CD14-positive monocyte (primary cell): ENCODE measurements at regions not wholly inside any gene's neighbourhood (a gene's known extent, or its start where the extent isn't known, plus 50 kb on each side); places are given as distances from the start of the nearest gene placed in this dataset.

Source experiments
- DNase-seq, 3 donors: peaks; one replicate each; pipeline ENCODE4 v3.0.0-alpha.2; 2011 to 2022
- H2AFZ ChIP-seq: 2 replicates; pipeline ENCODE4 v1.6.0; 2012; ENCODE audit warnings: mild to moderate bottlenecking, low read depth, low read length, inconsistent platforms; ENCODE audit not compliant: insufficient read depth, poor library complexity, severe bottlenecking
- H3K27ac ChIP-seq, 2 donors: 1 replicate in 1 of 2; 2 replicates in 1 of 2; pipeline ENCODE4 v1.5.1; 2012 to 2013; ENCODE audit warnings: low read length in 2 of 2, control low read depth in 1 of 2, inconsistent platforms in 1 of 2, low read depth in 1 of 2, mild to moderate bottlenecking in 1 of 2
- H3K27me3 ChIP-seq, 2 donors: one replicate each; pipeline versions ENCODE4 v1.6.0 to v1.6.1; 2011 to 2013; ENCODE audit warnings: low read length in 2 of 2; ENCODE audit not compliant: control insufficient read depth in 2 of 2, insufficient read depth in 2 of 2
- H3K36me3 ChIP-seq, 2 donors: replicated peaks in 1 of 2; 1 replicate in 1 of 2; 2 replicates in 1 of 2; pipeline versions ENCODE4 v1.5.1 to v1.6.1; 2012 to 2013; ENCODE audit warnings: low read length in 2 of 2, control low read depth in 1 of 2, inconsistent platforms in 1 of 2, mild to moderate bottlenecking in 1 of 2; ENCODE audit not compliant: insufficient read depth in 2 of 2, control insufficient read depth in 1 of 2
- H3K4me1 ChIP-seq, 2 donors: 1 replicate in 1 of 2; 2 replicates in 1 of 2; pipeline versions ENCODE4 v1.5.1 to v1.6.1; 2012 to 2013; ENCODE audit warnings: low read length in 2 of 2, control low read depth in 1 of 2, inconsistent platforms in 1 of 2, mild to moderate bottlenecking in 1 of 2, moderate library complexity in 1 of 2; ENCODE audit not compliant: insufficient read depth in 2 of 2, control insufficient read depth in 1 of 2
- H3K4me2 ChIP-seq: replicated peaks from 2 replicates; pipeline ENCODE3; 2012; ENCODE audit warnings: low read length, moderate library complexity, mild to moderate bottlenecking; ENCODE audit not compliant: poor library complexity, severe bottlenecking; ENCODE audit errors: extremely low read depth
- H3K4me3 ChIP-seq, 3 experiments: fragments of 200-600 bp in 1 of 3; sonication (generic) in 1 of 3; replicated peaks in 1 of 3; 1 replicate in 2 of 3; 2 replicates in 1 of 3; pipeline ENCODE4 v1.5.1; 2011 to 2013; ENCODE audit warnings: low read length in 3 of 3, mild to moderate bottlenecking in 3 of 3, control low read depth in 2 of 3, low read depth in 2 of 3, inconsistent platforms in 1 of 3, moderate library complexity in 1 of 3
- H3K79me2 ChIP-seq: 2 replicates; pipeline ENCODE4 v1.6.0; 2012; ENCODE audit warnings: mild to moderate bottlenecking, control low read depth, inconsistent platforms, low read length, moderate library complexity; ENCODE audit not compliant: insufficient read depth
- H3K9ac ChIP-seq: 2 replicates; pipeline ENCODE4 v1.6.0; 2017; ENCODE audit warnings: low read length, mild to moderate bottlenecking; ENCODE audit not compliant: insufficient read depth, poor library complexity, severe bottlenecking
- H3K9me3 ChIP-seq, 2 donors: replicated peaks in 1 of 2; 1 replicate in 1 of 2; 2 replicates in 1 of 2; pipeline versions ENCODE4 v1.5.1 to v1.6.1; 2012 to 2013; ENCODE audit warnings: low read length in 2 of 2, control low read depth in 1 of 2; ENCODE audit not compliant: control insufficient read depth in 1 of 2, insufficient read depth in 1 of 2
- H4K20me1 ChIP-seq: 2 replicates; pipeline ENCODE4 v1.6.0; 2012; ENCODE audit warnings: mild to moderate bottlenecking, low read length, control low read depth, moderate library complexity; ENCODE audit not compliant: insufficient read depth
- H3K27ac Mint-ChIP-seq, 7 donors: one replicate each; pipeline ENCODE4 v1.8.0; 2020; ENCODE audit warnings: mild to moderate bottlenecking in 7 of 7, mixed read lengths in 7 of 7, moderate library complexity in 6 of 7, inconsistent platforms in 2 of 7
- H3K27me3 Mint-ChIP-seq, 3 donors: one replicate each; pipeline ENCODE4 v1.8.0; 2021 to 2022; ENCODE audit warnings: low read depth in 3 of 3, mild to moderate bottlenecking in 3 of 3, mixed read lengths in 3 of 3, moderate library complexity in 3 of 3, inconsistent platforms in 1 of 3
- H3K36me3 Mint-ChIP-seq, 2 donors: one replicate each; pipeline ENCODE4 v1.8.0; 2020; ENCODE audit warnings: mixed read lengths in 2 of 2, inconsistent platforms in 1 of 2, mild to moderate bottlenecking in 1 of 2
- H3K4me1 Mint-ChIP-seq: one replicate; pipeline ENCODE4 v1.8.0; 2020; ENCODE audit warnings: mild to moderate bottlenecking, mixed read lengths
- H3K4me3 Mint-ChIP-seq, 2 donors: one replicate each; pipeline ENCODE4 v1.8.0; 2020; ENCODE audit warnings: mild to moderate bottlenecking in 2 of 2, mixed read lengths in 2 of 2, moderate library complexity in 1 of 2
- H3K9me3 Mint-ChIP-seq, 7 donors: one replicate each; pipeline ENCODE4 v1.8.0; 2020 to 2022; ENCODE audit warnings: mixed read lengths in 7 of 7, mild to moderate bottlenecking in 6 of 7, moderate library complexity in 6 of 7, inconsistent platforms in 2 of 7
- CTCF ChIP-seq: fragments of 200-600 bp; IDR thresholded peaks from one replicate; pipeline ENCODE4 v1.8.0; 2022; ENCODE audit warnings: antibody characterized with exemption, mild to moderate bottlenecking
- WGBS: methylation state at CpG from one replicate; pipeline ENCODE4 v1.1.5; 2013; ENCODE audit warnings: missing lambda C conversion rate; ENCODE audit not compliant: insufficient coverage; 5-methylcytosine and 5-hydroxymethylcytosine counted together
- intact Hi-C, 2 donors: fragments of 100-400 bp; cut with micrococcal nuclease; formaldehyde crosslinking; loops; one replicate each; pipeline versions ENCODE4 v1.15.0 to v1.15.1; 2023

GRCh38 chr13:57932061-57932460, 300.5 kb downstream of the PCDH17 start:
- Mint-ChIP-seq H3K4me3 (no peak overlapping the region), H3K27me3 (no peaks in the 10 kb centered on the region), H3K36me3 (no peaks in the 10 kb centered on the region), H3K9me3 (peaks cover 0 to 2% (median 0%) of the 10 kb centered on the region in 7 donors), H3K4me1 (no peaks in the 10 kb centered on the region), H3K27ac (no peak overlapping the region)
- Histone ChIP-seq H3K4me2 (no peak overlapping the region), H3K79me2 (no peaks in the 10 kb centered on the region), H3K27me3 (no peaks in the 10 kb centered on the region), H3K27ac (no peak overlapping the region), H3K4me3 (no peak overlapping the region), H3K4me1 (no peaks in the 10 kb centered on the region), H3K9me3 (no peaks in the 10 kb centered on the region), H4K20me1 (no peaks in the 10 kb centered on the region), H2AFZ (no peak overlapping the region), H3K36me3 (no peaks in the 10 kb centered on the region), H3K9ac (no peak overlapping the region)
- 80% methylated on average over 1 of the region's 1 CpG for WGBS
- intact Hi-C loops, result no loop called here
- DNase-seq, result no peak
- TF ChIP-seq CTCF, result no peak

GRCh38 chr13:57933606-57934005, 302.1 kb downstream of the PCDH17 start:
- Mint-ChIP-seq H3K27me3 (no peaks in the 10 kb centered on the region), H3K27ac (no peak overlapping the region), H3K4me3 (no peak overlapping the region), H3K9me3 (peaks cover 0 to 2% (median 0%) of the 10 kb centered on the region in 7 donors), H3K36me3 (no peaks in the 10 kb centered on the region), H3K4me1 (no peaks in the 10 kb centered on the region)
- Histone ChIP-seq H3K4me2 (no peak overlapping the region), H3K9me3 (no peaks in the 10 kb centered on the region), H3K79me2 (no peaks in the 10 kb centered on the region), H3K36me3 (no peaks in the 10 kb centered on the region), H3K27me3 (no peaks in the 10 kb centered on the region), H3K9ac (no peak overlapping the region), H4K20me1 (no peaks in the 10 kb centered on the region), H3K4me3 (no peak overlapping the region), H2AFZ (no peak overlapping the region), H3K27ac (no peak overlapping the region), H3K4me1 (no peaks in the 10 kb centered on the region)
- WGBS, result no CpG with 5 or more reads among the region's 1 CpG
- DNase-seq, result no peak
- no peak for TF ChIP-seq CTCF
- intact Hi-C loops, result no loop called here
